K562 (cell line): ENCODE measurements at regions not wholly inside any gene's neighbourhood (a gene's known extent, or its start where the extent isn't known, plus 50 kb on each side); places are given as distances from the start of the nearest gene placed in this dataset.

Experiments
- ATAC-seq: fragments of 200-7000 bp; cut with Tn5 transposase; 3 replicates; pipeline ENCODE4 v1.9.1; 2020; ENCODE audit warnings: moderate library complexity
- BruUV-seq: library from RNA; stranded (reverse); fragments of 400-500 nt; replicated peaks from 2 replicates; lab custom pipeline; 2021; lab: Mats Ljungman, UMichigan
- CTCF ChIA-PET: fragments of 300-600 bp; formaldehyde crosslinking; extraction: SDS; loops from one replicate; lab custom pipeline; 2021; ENCODE audit warnings: low intra/inter-chr PET ratio; lab: Yijun Ruan, JAX
- POLR2A ChIA-PET: fragments of 300-600, 350-650 bp; sonication (Branson Sonifier 250); formaldehyde crosslinking; extraction: SDS; loops from one replicate; lab custom pipeline; 2021; ENCODE audit warnings: antibody characterized with exemption, inconsistent platforms; lab: Yijun Ruan, JAX
- DNase-seq, 4 experiments: peaks; one replicate each; pipeline versions ENCODE4 v3.0.0 to v3.0.0-alpha.2; 2011 to 2018; ENCODE audit warnings: low spot score in 3 of 4, mixed read lengths in 3 of 4; ENCODE audit errors: extremely low read depth in 1 of 4
- FAIRE-seq: peaks from 2 replicates; lab custom pipeline; 2011; peaks lifted over from hg19 to GRCh38; lab: Jason Lieb, UNC
- H2AFZ ChIP-seq: 2 replicates; pipeline ENCODE4 v1.6.0; 2011; ENCODE audit warnings: low read depth, low read length, control low read depth, inconsistent platforms
- H3K27ac ChIP-seq: fragments of 200-600 bp; 3 replicates; pipeline ENCODE4 v1.8.0; 2011; ENCODE audit warnings: low read depth, mild to moderate bottlenecking, control low read depth, inconsistent platforms, low read length, moderate library complexity, mixed read lengths; ENCODE audit errors: extremely low read depth
- H3K27me3 ChIP-seq, 2 experiments: fragments of 300-600 bp in 1 of 2; 2 replicates in 1 of 2; 3 replicates in 1 of 2; pipeline versions ENCODE4 v1.6.0 to v1.8.0; 2011; ENCODE audit warnings: inconsistent platforms in 2 of 2, low read length in 2 of 2, mild to moderate bottlenecking in 1 of 2, mixed read lengths in 1 of 2, moderate library complexity in 1 of 2; ENCODE audit not compliant: control insufficient read depth in 2 of 2, insufficient read depth in 2 of 2
- H3K36me3 ChIP-seq: fragments of 300-600 bp; 3 replicates; pipeline ENCODE4 v1.8.0; 2011; ENCODE audit warnings: mild to moderate bottlenecking, low read length, inconsistent platforms; ENCODE audit not compliant: control insufficient read depth, insufficient read depth
- H3K4me1 ChIP-seq, 2 experiments: fragments of 200-600 bp in 1 of 2; replicated peaks in 1 of 2; 2 replicates in 1 of 2; 3 replicates in 1 of 2; pipeline versions ENCODE4 v1.5.1 to v1.8.0; 2011; ENCODE audit warnings: inconsistent platforms in 2 of 2, low read length in 2 of 2, mild to moderate bottlenecking in 1 of 2, mixed read lengths in 1 of 2, moderate library complexity in 1 of 2; ENCODE audit not compliant: control insufficient read depth in 2 of 2, insufficient read depth in 2 of 2
- H3K4me2 ChIP-seq: 2 replicates; pipeline ENCODE4 v1.6.1; 2011; ENCODE audit warnings: low read length, control low read depth, inconsistent platforms, mixed read lengths; ENCODE audit not compliant: insufficient read depth
- H3K4me3 ChIP-seq: fragments of 200-600 bp; sonication (generic), shearing (Covaris generic); 2 replicates; pipeline ENCODE4 v1.5.1; 2016; ENCODE audit warnings: control low read depth, inconsistent platforms
- H3K79me2 ChIP-seq: fragments of 200-600 bp; 3 replicates; pipeline ENCODE4 v1.8.0; 2011; ENCODE audit warnings: low read length, inconsistent platforms; ENCODE audit not compliant: control insufficient read depth, insufficient read depth
- H3K9ac ChIP-seq, 2 experiments: 2 replicates each; pipeline versions ENCODE4 v1.6.0 to v1.6.1; 2011; ENCODE audit warnings: low read depth in 2 of 2, low read length in 2 of 2, control low read depth in 1 of 2, inconsistent platforms in 1 of 2, mild to moderate bottlenecking in 1 of 2, mixed read lengths in 1 of 2; ENCODE audit not compliant: insufficient read depth in 1 of 2
- H3K9me1 ChIP-seq: one replicate; pipeline ENCODE4 v1.6.0; 2011; ENCODE audit warnings: inconsistent platforms, mild to moderate bottlenecking, low read length, moderate library complexity; ENCODE audit not compliant: control insufficient read depth, insufficient read depth
- H3K9me3 ChIP-seq: replicated peaks from 2 replicates; pipeline ENCODE4 v1.5.1; 2011; ENCODE audit warnings: low read depth, low read length, inconsistent platforms; ENCODE audit not compliant: control insufficient read depth, insufficient read depth
- H4K20me1 ChIP-seq: replicated peaks from 2 replicates; pipeline ENCODE4 v1.6.1; 2011; ENCODE audit warnings: low read length, inconsistent platforms, mixed read lengths; ENCODE audit not compliant: control insufficient read depth, insufficient read depth
- BRF1 ChIP-seq: IDR thresholded peaks from 3 replicates; pipeline ENCODE4 v1.6.1; 2011; ENCODE audit warnings: borderline replicate concordance, mild to moderate bottlenecking; ENCODE audit not compliant: insufficient read length; ENCODE audit errors: extremely low read depth
- KDM1A ChIP-seq, 2 experiments: fragments of 450-650 bp; IDR thresholded peaks; 2 replicates each; pipeline ENCODE4 v1.6.1; 2016; ENCODE audit warnings: mild to moderate bottlenecking in 2 of 2
- RBM25 ChIP-seq: fragments of 200-400 bp; formaldehyde crosslinking; IDR thresholded peaks from 2 replicates; pipeline ENCODE4 v1.6.1; 2018; ENCODE audit warnings: low read length, low read depth, moderate library complexity; ENCODE audit not compliant: severe bottlenecking
- ZNF146 ChIP-seq: IDR thresholded peaks from one replicate; pipeline ENCODE4 v1.6.1; 2018; ENCODE audit warnings: missing compliant biosample characterization; ENCODE audit not compliant: unreplicated experiment
- ZNF24 ChIP-seq: fragments of 450-650 bp; IDR thresholded peaks from 2 replicates; pipeline ENCODE4 v1.6.1; 2016
- WGBS: fragments of 100-300 bp; shearing (Covaris generic); methylation state at CpG from one replicate; pipeline ENCODE4 v1.1.6; 2016; ENCODE audit warnings: low coverage, mixed read lengths; ENCODE audit not compliant: insufficient coverage; ENCODE audit errors: missing lambda C conversion rate; 5-methylcytosine and 5-hydroxymethylcytosine counted together
- in situ Hi-C: fragments of 300-500 bp; cut with MboI; formaldehyde crosslinking; loops from 4 replicates; pipeline ENCODE4 v1.15.0; 2018; ENCODE audit warnings: inconsistent platforms, mixed read lengths
- intact Hi-C: fragments of 100-400 bp; cut with micrococcal nuclease; formaldehyde crosslinking; loops from 2 replicates; pipeline ENCODE4 v1.14.2; 2022
- TF ChIP-seq, protein P1 (sequence below): fragments of 250-450 bp; sonication (Bioruptor Pico); IDR thresholded peaks from 2 replicates; pipeline ENCODE4 v1.8.0; 2022; ENCODE audit warnings: inconsistent platforms

DNA sequence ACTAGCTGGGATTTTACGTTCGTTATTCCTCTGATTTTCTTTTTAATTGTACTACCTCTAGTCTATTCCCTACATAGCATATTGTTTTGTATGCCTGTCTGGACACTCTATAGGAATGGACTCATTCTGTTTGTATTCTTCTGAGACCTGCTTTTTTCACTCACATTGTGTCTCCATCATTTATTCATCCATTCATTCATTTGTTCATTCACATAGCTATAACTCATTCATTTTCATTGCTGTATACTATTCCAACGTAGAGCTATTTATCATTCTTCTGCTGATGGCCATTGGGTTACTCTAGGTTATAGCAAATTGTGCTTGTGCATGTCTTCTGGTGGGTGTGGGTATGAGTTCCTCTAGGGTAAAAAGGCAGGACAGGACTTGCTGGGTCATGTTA is 74.0 kb upstream of the SLC6A6 start:
- no peak for FAIRE-seq
- intact Hi-C loops, result no loop called here
- H2AFZ ChIP-seq, result no peak overlapping the region
- no peaks in the 10 kb centered on the region for H3K9me3 ChIP-seq
- TF ChIP-seq KDM1A (IDR thresholded peaks at IDR 0.05) (0 out of 4 replicates have a peak, but pooled peaks of 1 of the 2 experiments have one; percentile 13), RBM25 (peak; percentile 58), BRF1 (no peak), ZNF146 (peak; percentile 99), ZNF24 (peak; percentile 79)
- TF ChIP-seq, protein P1, sequence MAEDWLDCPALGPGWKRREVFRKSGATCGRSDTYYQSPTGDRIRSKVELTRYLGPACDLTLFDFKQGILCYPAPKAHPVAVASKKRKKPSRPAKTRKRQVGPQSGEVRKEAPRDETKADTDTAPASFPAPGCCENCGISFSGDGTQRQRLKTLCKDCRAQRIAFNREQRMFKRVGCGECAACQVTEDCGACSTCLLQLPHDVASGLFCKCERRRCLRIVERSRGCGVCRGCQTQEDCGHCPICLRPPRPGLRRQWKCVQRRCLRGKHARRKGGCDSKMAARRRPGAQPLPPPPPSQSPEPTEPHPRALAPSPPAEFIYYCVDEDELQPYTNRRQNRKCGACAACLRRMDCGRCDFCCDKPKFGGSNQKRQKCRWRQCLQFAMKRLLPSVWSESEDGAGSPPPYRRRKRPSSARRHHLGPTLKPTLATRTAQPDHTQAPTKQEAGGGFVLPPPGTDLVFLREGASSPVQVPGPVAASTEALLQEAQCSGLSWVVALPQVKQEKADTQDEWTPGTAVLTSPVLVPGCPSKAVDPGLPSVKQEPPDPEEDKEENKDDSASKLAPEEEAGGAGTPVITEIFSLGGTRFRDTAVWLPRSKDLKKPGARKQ, result no peak
- no peak overlapping the region for H3K4me2 ChIP-seq
- ChIA-PET CTCF (no interaction called here), POLR2A (interaction anchor here (1.7 kb wide), 1 partner anchor 9 kb away, joined by 6 read pairs; no protein-coding TSS in a partner anchor)
- H3K9me1 ChIP-seq, result no peaks in the 10 kb centered on the region
- 0 out of 5 replicates have a peak, but pooled peaks cover 0 to 3% of the 10 kb centered on the region in 2 experiments for H3K4me1 ChIP-seq
- WGBS, result 14% methylated on average over 3 of the region's 3 CpGs
- ATAC-seq, result no peak
- no peak overlapping the region for H3K27ac ChIP-seq
- no peak overlapping the region for H3K9ac ChIP-seq
- H3K36me3 ChIP-seq, result no peaks in the 10 kb centered on the region
- no peaks in the 10 kb centered on the region for H4K20me1 ChIP-seq
- no peaks in the 10 kb centered on the region for H3K79me2 ChIP-seq
- H3K27me3 ChIP-seq, result no peaks in the 10 kb centered on the region; a peak in 1 of 5 replicates
- in situ Hi-C loops, result no loop called here
- H3K4me3 ChIP-seq, result no peak overlapping the region
- no TSS peak for BruUV-seq
- no peak for DNase-seq
